PC-9 (cell line): ENCODE measurements at regions not wholly inside any gene's neighbourhood (a gene's known extent, or its start where the extent isn't known, plus 50 kb on each side); places are given as distances from the start of the nearest gene placed in this dataset.

Source experiments
- EZH2 ChIP-seq: fragments of 200-600 bp; sonication (generic); IDR thresholded peaks from 2 replicates; pipeline ENCODE4 v1.8.0; 2017; ENCODE audit warnings: antibody characterized with exemption, low read depth
- TF ChIP-seq, protein P1 (sequence below): fragments of 200-600 bp; sonication (generic); conservative IDR thresholded peaks from 2 replicates; pipeline ENCODE4 v1.6.1; 2017; ENCODE audit warnings: mixed run types, antibody characterized with exemption, mild to moderate bottlenecking, moderate library complexity

DNA sequence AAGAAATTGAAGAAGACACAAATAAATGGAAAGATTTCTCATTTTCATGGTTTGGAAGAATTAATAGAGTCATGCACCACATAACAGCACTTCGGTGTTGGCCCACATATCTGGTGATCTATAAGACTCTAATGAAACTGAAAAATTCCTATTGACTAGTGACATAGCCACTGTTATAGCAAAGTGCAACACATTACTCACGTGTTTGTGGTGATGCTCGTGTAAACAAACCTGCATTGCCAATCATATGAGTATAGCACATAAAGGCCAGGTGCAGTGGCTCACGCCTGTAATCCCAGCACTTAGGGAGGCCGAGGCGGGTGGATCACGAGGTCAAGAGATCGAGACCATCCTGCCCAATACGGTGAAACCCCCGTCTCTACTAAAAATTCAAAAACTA lies 84.4 kb upstream of the STMND1 start:
- TF ChIP-seq, protein P1, sequence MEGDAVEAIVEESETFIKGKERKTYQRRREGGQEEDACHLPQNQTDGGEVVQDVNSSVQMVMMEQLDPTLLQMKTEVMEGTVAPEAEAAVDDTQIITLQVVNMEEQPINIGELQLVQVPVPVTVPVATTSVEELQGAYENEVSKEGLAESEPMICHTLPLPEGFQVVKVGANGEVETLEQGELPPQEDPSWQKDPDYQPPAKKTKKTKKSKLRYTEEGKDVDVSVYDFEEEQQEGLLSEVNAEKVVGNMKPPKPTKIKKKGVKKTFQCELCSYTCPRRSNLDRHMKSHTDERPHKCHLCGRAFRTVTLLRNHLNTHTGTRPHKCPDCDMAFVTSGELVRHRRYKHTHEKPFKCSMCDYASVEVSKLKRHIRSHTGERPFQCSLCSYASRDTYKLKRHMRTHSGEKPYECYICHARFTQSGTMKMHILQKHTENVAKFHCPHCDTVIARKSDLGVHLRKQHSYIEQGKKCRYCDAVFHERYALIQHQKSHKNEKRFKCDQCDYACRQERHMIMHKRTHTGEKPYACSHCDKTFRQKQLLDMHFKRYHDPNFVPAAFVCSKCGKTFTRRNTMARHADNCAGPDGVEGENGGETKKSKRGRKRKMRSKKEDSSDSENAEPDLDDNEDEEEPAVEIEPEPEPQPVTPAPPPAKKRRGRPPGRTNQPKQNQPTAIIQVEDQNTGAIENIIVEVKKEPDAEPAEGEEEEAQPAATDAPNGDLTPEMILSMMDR: no peak
- TF ChIP-seq EZH2: no peak
